Upper lobe of left lung (tissue), 6 donors: ENCODE measurements at regions not wholly inside any gene's neighbourhood (a gene's known extent, or its start where the extent isn't known, plus 50 kb on each side); places are given as distances from the start of the nearest gene placed in this dataset.

Source experiments
- ATAC-seq, 2 donors: fragments of 200-7000 bp; cut with Tn5 transposase; one replicate each; pipeline ENCODE4 v1.9.1; 2022; ENCODE audit warnings: mild to moderate bottlenecking in 2 of 2, moderate library complexity in 2 of 2; ENCODE audit not compliant: low FRiP score in 2 of 2
- DNase-seq, 2 donors: peaks; one replicate each; pipeline ENCODE4 v3.0.0-alpha.2; 2019 to 2020
- H3K27ac ChIP-seq, 4 donors: fragments of 200-600 bp; sonication (generic); one replicate each; pipeline ENCODE4 v1.5.1; 2016 to 2019
- H3K27me3 ChIP-seq, 4 donors: fragments of 200-600 bp; sonication (generic); one replicate each; pipeline ENCODE4 v1.5.1; 2017 to 2019
- H3K36me3 ChIP-seq, 4 donors: fragments of 200-600 bp; sonication (generic); one replicate each; pipeline ENCODE4 v1.5.1; 2016 to 2019
- H3K4me1 ChIP-seq, 4 donors: fragments of 200-600 bp; sonication (generic); one replicate each; pipeline ENCODE4 v1.5.1; 2018 to 2019
- H3K4me3 ChIP-seq, 4 donors: fragments of 200-600 bp; sonication (generic); one replicate each; pipeline ENCODE4 v1.5.1; 2017 to 2019; ENCODE audit warnings: mild to moderate bottlenecking in 2 of 4, moderate library complexity in 1 of 4
- H3K9me3 ChIP-seq, 4 donors: fragments of 200-600 bp; sonication (generic); one replicate each; pipeline ENCODE4 v1.5.1; 2018 to 2019
- EP300 ChIP-seq, 4 donors: sonication (generic); formaldehyde crosslinking; IDR thresholded peaks; one replicate each; pipeline ENCODE4 v1.5.1; 2017; ENCODE audit warnings: antibody characterized with exemption in 4 of 4, control low read depth in 2 of 4
- POLR2A ChIP-seq, 4 donors: fragments of 450-650 bp; IDR thresholded peaks; one replicate each; pipeline ENCODE4 v1.5.1; 2016 to 2017; ENCODE audit warnings: antibody characterized with exemption in 4 of 4, mild to moderate bottlenecking in 2 of 4
- POLR2AphosphoS5 ChIP-seq, 2 donors: sonication (generic); formaldehyde crosslinking; IDR thresholded peaks; one replicate each; pipeline ENCODE4 v1.5.1; 2017; ENCODE audit warnings: antibody characterized with exemption in 2 of 2
- WGBS, 2 donors: methylation state at CpG; one replicate each; pipeline ENCODE4 v1.1.5; 2017 to 2018; 5-methylcytosine and 5-hydroxymethylcytosine counted together
- TF ChIP-seq, protein P1 (sequence below), 6 experiments: fragments of 450-650 bp in 4 of 6; fragments of 200-600 bp in 2 of 6; sonication (generic) in 2 of 6; IDR thresholded peaks; one replicate each; pipeline ENCODE4 v1.5.1; 2016 to 2019; ENCODE audit warnings: antibody characterized with exemption in 6 of 6
- donor health status: DM: no; HTN: no; CAD: no; lungs with moderate emphysema.
- donor health status: DM: no; HTN: yes; CAD: no; lungs with severe emphysema.

DNA sequence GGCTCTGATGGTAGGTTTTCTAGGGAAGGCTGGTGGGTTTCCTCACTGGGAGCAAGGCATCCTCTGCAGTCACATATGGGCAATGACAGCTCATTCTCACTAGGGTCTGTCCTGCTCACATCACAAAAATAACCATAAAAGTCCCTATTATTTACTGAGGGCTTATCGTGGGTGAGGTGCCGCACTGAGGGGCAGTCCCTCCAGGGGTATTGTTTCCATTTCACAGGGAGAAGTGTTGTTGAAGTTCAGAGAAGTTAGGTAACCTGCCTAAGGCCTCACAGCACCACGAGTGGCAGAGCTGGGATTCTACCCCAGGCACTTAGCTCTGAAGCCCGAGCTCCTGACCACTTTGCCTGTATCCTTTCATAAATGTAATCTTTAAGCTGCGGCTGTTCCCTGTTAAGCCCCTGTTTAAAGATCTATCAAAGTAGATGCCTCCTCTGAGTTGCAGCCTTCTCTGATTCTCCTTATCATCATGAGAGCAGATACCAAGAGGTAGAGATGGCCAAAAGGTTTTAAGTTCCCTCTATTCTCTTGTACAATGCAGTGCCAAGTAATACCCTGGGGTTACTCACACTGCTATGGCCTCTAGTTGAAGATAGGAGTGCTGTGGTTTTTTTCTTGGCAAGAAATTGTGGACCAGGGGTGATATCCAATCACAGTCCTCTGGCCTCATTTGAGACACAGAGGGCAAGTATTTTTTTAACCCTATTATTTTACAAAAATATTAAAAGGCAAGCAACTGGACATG, 107.0 kb downstream of the RPLP1 start:
- DNase-seq (no peak), ATAC-seq (no peak)
- H3K4me1 ChIP-seq, result peaks cover 0 to 28% (median 7%) of the 10 kb centered on the region in 4 donors
- H3K36me3 ChIP-seq, result no peaks in the 10 kb centered on the region
- no peaks in the 10 kb centered on the region for H3K27me3 ChIP-seq
- TF ChIP-seq, protein P1, sequence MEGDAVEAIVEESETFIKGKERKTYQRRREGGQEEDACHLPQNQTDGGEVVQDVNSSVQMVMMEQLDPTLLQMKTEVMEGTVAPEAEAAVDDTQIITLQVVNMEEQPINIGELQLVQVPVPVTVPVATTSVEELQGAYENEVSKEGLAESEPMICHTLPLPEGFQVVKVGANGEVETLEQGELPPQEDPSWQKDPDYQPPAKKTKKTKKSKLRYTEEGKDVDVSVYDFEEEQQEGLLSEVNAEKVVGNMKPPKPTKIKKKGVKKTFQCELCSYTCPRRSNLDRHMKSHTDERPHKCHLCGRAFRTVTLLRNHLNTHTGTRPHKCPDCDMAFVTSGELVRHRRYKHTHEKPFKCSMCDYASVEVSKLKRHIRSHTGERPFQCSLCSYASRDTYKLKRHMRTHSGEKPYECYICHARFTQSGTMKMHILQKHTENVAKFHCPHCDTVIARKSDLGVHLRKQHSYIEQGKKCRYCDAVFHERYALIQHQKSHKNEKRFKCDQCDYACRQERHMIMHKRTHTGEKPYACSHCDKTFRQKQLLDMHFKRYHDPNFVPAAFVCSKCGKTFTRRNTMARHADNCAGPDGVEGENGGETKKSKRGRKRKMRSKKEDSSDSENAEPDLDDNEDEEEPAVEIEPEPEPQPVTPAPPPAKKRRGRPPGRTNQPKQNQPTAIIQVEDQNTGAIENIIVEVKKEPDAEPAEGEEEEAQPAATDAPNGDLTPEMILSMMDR (IDR thresholded peaks at IDR 0.05), result no peak
- no peak for TF ChIP-seq POLR2AphosphoS5 (IDR thresholded peaks at IDR 0.05)
- no peak for TF ChIP-seq EP300 (IDR thresholded peaks at IDR 0.05)
- no peak for TF ChIP-seq POLR2A (IDR thresholded peaks at IDR 0.05)
- WGBS, 2 donors, result 61 to 75% methylated on average over 5 of the region's 5 CpGs
- no peak overlapping the region for H3K27ac ChIP-seq
- H3K9me3 ChIP-seq, result no peaks in the 10 kb centered on the region
- H3K4me3 ChIP-seq, result no peak overlapping the region

DNA sequence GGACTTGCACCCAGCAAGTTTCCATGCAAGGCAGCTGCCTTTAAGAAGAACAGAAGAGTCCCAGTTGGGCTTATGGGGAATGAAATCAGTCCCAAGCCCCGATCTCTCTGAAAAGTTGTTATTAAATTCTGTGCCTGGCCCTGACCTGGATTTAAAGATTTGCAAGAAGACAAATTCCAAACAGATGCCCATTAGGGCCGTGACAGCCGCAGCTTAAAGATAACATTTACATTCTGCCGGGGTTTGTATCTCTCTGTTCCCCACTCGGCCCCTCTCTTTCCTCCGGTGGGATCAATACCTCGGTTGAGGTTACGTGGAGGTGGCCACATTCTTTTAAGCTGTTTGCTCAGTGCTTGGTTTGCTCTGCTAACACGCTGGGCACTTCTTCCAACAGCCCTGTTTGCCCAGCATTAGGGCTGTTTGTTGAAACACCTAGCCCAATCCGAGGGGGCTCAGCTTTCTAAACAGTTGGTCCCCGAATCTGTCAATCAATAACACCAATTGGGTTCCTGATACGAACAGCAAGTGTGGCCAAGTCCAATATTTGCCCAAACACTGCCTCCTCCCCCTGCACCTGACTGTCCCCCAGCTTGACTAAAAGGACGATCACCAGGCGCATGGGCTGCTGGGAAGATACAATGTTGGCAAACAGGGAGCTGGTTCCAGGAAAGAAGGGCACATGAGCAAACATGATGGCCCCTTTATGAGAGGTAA, 108.6 kb downstream of the RPLP1 start:
- H3K9me3 ChIP-seq, result no peaks in the 10 kb centered on the region
- WGBS, 2 donors, result 52 to 58% methylated on average over 14 of the region's 14 CpGs
- peaks cover 0 to 28% (median 7%) of the 10 kb centered on the region in 4 donors for H3K4me1 ChIP-seq
- H3K27ac ChIP-seq, result no peak overlapping the region
- no peak overlapping the region for H3K4me3 ChIP-seq
- H3K27me3 ChIP-seq, result no peaks in the 10 kb centered on the region
- no peak for DNase-seq
- ATAC-seq, result no peak
- TF ChIP-seq, protein P1 (IDR thresholded peaks at IDR 0.05), result no peak
- TF ChIP-seq EP300 (IDR thresholded peaks at IDR 0.05), result no peak
- TF ChIP-seq POLR2AphosphoS5 (IDR thresholded peaks at IDR 0.05), result no peak
- TF ChIP-seq POLR2A (IDR thresholded peaks at IDR 0.05), result no peak
- no peaks in the 10 kb centered on the region for H3K36me3 ChIP-seq

DNA sequence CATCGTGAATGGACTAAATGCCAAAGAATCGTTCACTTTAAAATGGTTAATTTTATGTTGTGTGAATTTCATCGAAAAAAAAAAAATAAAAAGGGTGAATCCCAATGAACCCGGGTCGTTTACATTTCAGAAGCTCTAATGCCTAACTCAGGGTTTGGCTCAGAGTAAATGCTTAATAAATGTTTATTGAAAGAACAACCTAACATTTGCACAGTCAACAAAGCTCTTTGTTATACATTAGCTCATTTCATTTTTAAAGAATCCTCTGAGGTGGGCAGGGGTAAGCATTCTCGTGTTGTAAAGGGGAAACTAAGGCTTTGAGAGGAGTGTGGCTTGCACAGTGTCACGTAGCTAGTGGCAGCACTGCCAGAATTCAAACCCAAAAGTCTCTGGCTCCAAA, 109.5 kb downstream of the RPLP1 start:
- 62 to 66% methylated on average over 7 of the region's 7 CpGs for WGBS, 2 donors
- no peaks in the 10 kb centered on the region for H3K36me3 ChIP-seq
- H3K4me1 ChIP-seq, result peaks cover 0 to 24% (median 7%) of the 10 kb centered on the region in 4 donors
- no peaks in the 10 kb centered on the region for H3K9me3 ChIP-seq
- TF ChIP-seq POLR2AphosphoS5 (IDR thresholded peaks at IDR 0.05) (no peak), POLR2A (IDR thresholded peaks at IDR 0.05) (no peak), EP300 (IDR thresholded peaks at IDR 0.05) (no peak)
- TF ChIP-seq, protein P1 (IDR thresholded peaks at IDR 0.05), result no peak
- H3K4me3 ChIP-seq, result no peak overlapping the region
- DNase-seq (no peak), ATAC-seq (no peak)
- H3K27me3 ChIP-seq, result no peaks in the 10 kb centered on the region
- no peak overlapping the region for H3K27ac ChIP-seq

DNA sequence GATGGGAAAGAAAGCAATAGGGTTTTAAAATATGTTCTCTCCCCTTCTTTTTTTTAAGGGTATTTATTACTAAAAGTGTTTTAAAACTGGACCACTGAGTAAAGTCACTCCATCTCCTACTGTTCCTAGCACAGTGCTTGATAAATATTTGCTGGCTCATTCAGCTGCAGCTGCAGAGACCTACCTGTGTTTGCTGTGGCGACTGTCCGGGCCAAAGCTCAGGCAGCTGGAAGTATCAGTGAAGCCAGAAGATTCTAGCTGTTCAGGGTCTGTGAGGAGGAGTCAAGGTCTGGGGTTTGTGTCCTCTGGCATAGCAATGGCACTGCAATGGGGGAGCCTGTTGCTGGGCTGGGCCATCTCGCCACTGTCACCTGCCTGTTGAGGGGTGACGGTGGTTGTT, 109.9 kb downstream of the RPLP1 start:
- no peaks in the 10 kb centered on the region for H3K9me3 ChIP-seq
- no peaks in the 10 kb centered on the region for H3K27me3 ChIP-seq
- no peak overlapping the region for H3K4me3 ChIP-seq
- H3K36me3 ChIP-seq, result no peaks in the 10 kb centered on the region
- WGBS, 2 donors, result 69 to 89% methylated on average over 4 of the region's 4 CpGs
- TF ChIP-seq POLR2A (IDR thresholded peaks at IDR 0.05) (no peak), POLR2AphosphoS5 (IDR thresholded peaks at IDR 0.05) (no peak), EP300 (IDR thresholded peaks at IDR 0.05) (no peak)
- TF ChIP-seq, protein P1 (IDR thresholded peaks at IDR 0.05), result no peak
- ATAC-seq, result no peak
- peak in 1 of 2 donors; percentile 34 for DNase-seq
- H3K4me1 ChIP-seq, result peaks cover 0 to 21% (median 7%) of the 10 kb centered on the region in 4 donors
- H3K27ac ChIP-seq, result no peak overlapping the region
